WTC11 (cell line): ENCODE measurements at regions not wholly inside any gene's neighbourhood (a gene's known extent, or its start where the extent isn't known, plus 50 kb on each side); places are given as distances from the start of the nearest gene placed in this dataset.

Source experiments
- CREM ChIP-seq: sonication (generic); formaldehyde crosslinking; IDR thresholded peaks from 2 replicates; pipeline ENCODE4 v1.8.1; 2022; ENCODE audit warnings: mild to moderate bottlenecking, missing genetic modification reagents, moderate library complexity
- CTCF ChIP-seq: fragments of 200-600 bp; IDR thresholded peaks from 2 replicates; pipeline ENCODE4 v1.8.0; 2022; ENCODE audit warnings: antibody characterized with exemption
- E2F4 ChIP-seq: sonication (generic); formaldehyde crosslinking; IDR thresholded peaks from 2 replicates; pipeline ENCODE4 v1.8.1; 2022; ENCODE audit warnings: low read depth, mild to moderate bottlenecking, moderate library complexity, missing genetic modification reagents, borderline replicate concordance
- ETV6 ChIP-seq: sonication (generic); formaldehyde crosslinking; IDR thresholded peaks from 2 replicates; pipeline ENCODE4 v1.8.1; 2022; ENCODE audit warnings: mild to moderate bottlenecking, missing genetic modification reagents
- FOXP1 ChIP-seq: sonication (generic); formaldehyde crosslinking; IDR thresholded peaks from 2 replicates; pipeline ENCODE4 v1.8.0; 2022; ENCODE audit warnings: missing genetic modification reagents, mild to moderate bottlenecking, moderate library complexity, borderline replicate concordance
- GABPB1 ChIP-seq: sonication (generic); formaldehyde crosslinking; IDR thresholded peaks from 2 replicates; pipeline ENCODE4 v1.8.1; 2023; ENCODE audit warnings: mild to moderate bottlenecking, missing genetic modification reagents
- GRHL2 ChIP-seq: fragments of 250-450 bp; sonication (Bioruptor Pico); IDR thresholded peaks from 2 replicates; pipeline ENCODE4 v1.8.0; 2022; ENCODE audit warnings: mild to moderate bottlenecking, moderate library complexity; ENCODE audit not compliant: insufficient replicate concordance, severe bottlenecking
- NFATC4 ChIP-seq: fragments of 250-450 bp; sonication (Bioruptor Pico); IDR thresholded peaks from 2 replicates; pipeline ENCODE4 v1.9.0; 2021; ENCODE audit warnings: mild to moderate bottlenecking
- NR1H2 ChIP-seq: sonication (generic); formaldehyde crosslinking; IDR thresholded peaks from 2 replicates; pipeline ENCODE4 v1.9.0; 2021; ENCODE audit warnings: mild to moderate bottlenecking, moderate library complexity, missing genetic modification reagents
- ZNF512 ChIP-seq: sonication (generic); formaldehyde crosslinking; IDR thresholded peaks from 2 replicates; pipeline ENCODE4 v1.8.1; 2022; ENCODE audit warnings: missing genetic modification reagents, borderline replicate concordance
- TF ChIP-seq, protein P1 (sequence below): sonication (generic); formaldehyde crosslinking; IDR thresholded peaks from 2 replicates; pipeline ENCODE4 v1.8.0; 2022; ENCODE audit warnings: mild to moderate bottlenecking, missing genetic modification reagents
- TF ChIP-seq, protein P2 (sequence below): sonication (generic); formaldehyde crosslinking; IDR thresholded peaks from 2 replicates; pipeline ENCODE4 v1.8.1; 2023; ENCODE audit warnings: mild to moderate bottlenecking, missing genetic modification reagents, moderate library complexity

DNA sequence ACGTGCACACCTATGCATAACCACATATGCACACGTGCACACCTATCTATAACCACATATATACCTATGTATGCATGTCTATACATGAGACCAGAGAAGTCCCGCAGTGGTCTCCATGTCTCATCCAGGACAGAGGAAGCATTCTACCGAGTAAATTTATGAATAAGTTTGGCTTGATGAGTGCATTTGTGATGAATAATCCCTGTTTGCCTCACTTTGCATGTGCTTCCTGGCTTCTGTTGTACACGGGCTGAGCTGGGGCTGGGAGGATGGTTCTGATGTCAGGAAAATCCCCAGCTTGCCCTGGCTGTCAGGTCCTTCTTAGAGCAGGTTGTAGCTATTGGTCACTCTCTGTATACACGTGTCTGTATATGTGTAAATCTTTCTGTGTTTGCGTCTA lies 157.6 kb upstream of the RPS6KA2 start:
- no peak for TF ChIP-seq GABPB1 (CRISPR knock-in tag)
- no peak for TF ChIP-seq CTCF
- TF ChIP-seq FOXP1 (CRISPR knock-in tag), result no peak
- no peak for TF ChIP-seq ZNF512 (CRISPR knock-in tag)
- no peak for TF ChIP-seq NFATC4 (CRISPR knock-in tag)
- TF ChIP-seq NR1H2 (CRISPR knock-in tag), result no peak
- TF ChIP-seq, protein P1, sequence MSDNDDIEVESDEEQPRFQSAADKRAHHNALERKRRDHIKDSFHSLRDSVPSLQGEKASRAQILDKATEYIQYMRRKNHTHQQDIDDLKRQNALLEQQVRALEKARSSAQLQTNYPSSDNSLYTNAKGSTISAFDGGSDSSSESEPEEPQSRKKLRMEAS, result no peak
- no peak for TF ChIP-seq ETV6 (CRISPR knock-in tag)
- no peak for TF ChIP-seq E2F4 (CRISPR knock-in tag)
- TF ChIP-seq CREM, result no peak
- TF ChIP-seq GRHL2 (CRISPR knock-in tag), result no peak
- TF ChIP-seq, protein P2, sequence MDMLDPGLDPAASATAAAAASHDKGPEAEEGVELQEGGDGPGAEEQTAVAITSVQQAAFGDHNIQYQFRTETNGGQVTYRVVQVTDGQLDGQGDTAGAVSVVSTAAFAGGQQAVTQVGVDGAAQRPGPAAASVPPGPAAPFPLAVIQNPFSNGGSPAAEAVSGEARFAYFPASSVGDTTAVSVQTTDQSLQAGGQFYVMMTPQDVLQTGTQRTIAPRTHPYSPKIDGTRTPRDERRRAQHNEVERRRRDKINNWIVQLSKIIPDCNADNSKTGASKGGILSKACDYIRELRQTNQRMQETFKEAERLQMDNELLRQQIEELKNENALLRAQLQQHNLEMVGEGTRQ, result no peak
